Neuronal stem cell (in vitro differentiated cells): ENCODE measurements at regions not wholly inside any gene's neighbourhood (a gene's known extent, or its start where the extent isn't known, plus 50 kb on each side); places are given as distances from the start of the nearest gene placed in this dataset.

Source experiments
- DNase-seq: peaks from one replicate; pipeline ENCODE4 v3.0.0-alpha.2; 2013; ENCODE audit warnings: low spot score
- H2AFZ ChIP-seq: one replicate; pipeline ENCODE4 v1.6.1; 2013; ENCODE audit warnings: mild to moderate bottlenecking, low read length, inconsistent platforms
- H2AK5ac ChIP-seq: 2 replicates; pipeline ENCODE4 v1.6.1; 2013; ENCODE audit warnings: low read depth, mild to moderate bottlenecking, inconsistent platforms, low read length, moderate library complexity, mixed read lengths
- H2BK120ac ChIP-seq: 2 replicates; pipeline ENCODE4 v1.6.1; 2013; ENCODE audit warnings: low read depth, mild to moderate bottlenecking, inconsistent platforms, low read length, moderate library complexity, mixed read lengths
- H2BK12ac ChIP-seq: one replicate; pipeline ENCODE4 v1.6.1; 2013; ENCODE audit warnings: low read length, inconsistent platforms
- H2BK15ac ChIP-seq: 2 replicates; pipeline ENCODE4 v1.6.1; 2013; ENCODE audit warnings: mild to moderate bottlenecking, low read length, inconsistent platforms, mixed read lengths
- H2BK5ac ChIP-seq: one replicate; pipeline ENCODE4 v1.6.1; 2013; ENCODE audit warnings: inconsistent platforms, mild to moderate bottlenecking, low read length, moderate library complexity
- H3K14ac ChIP-seq: one replicate; pipeline ENCODE4 v1.6.1; 2013; ENCODE audit warnings: low read length, inconsistent platforms
- H3K18ac ChIP-seq: 2 replicates; pipeline ENCODE4 v1.6.1; 2013; ENCODE audit warnings: low read length, inconsistent platforms
- H3K23ac ChIP-seq: 2 replicates; pipeline ENCODE4 v1.6.1; 2013; ENCODE audit warnings: low read depth, mild to moderate bottlenecking, mixed read lengths, low read length, inconsistent platforms; ENCODE audit not compliant: poor library complexity
- H3K27ac ChIP-seq: replicated peaks from 3 replicates; pipeline ENCODE4 v1.5.1; 2013; ENCODE audit warnings: low read length, inconsistent platforms
- H3K27me3 ChIP-seq, 3 experiments: 2 replicates each; pipeline ENCODE4 v1.6.1; 2013; ENCODE audit warnings: low read length in 3 of 3, mild to moderate bottlenecking in 2 of 3, inconsistent platforms in 1 of 3, low read depth in 1 of 3, mixed read lengths in 1 of 3, moderate library complexity in 1 of 3; ENCODE audit not compliant: control insufficient read depth in 3 of 3, insufficient read depth in 3 of 3
- H3K36me3 ChIP-seq, 2 donors: replicated peaks in 1 of 2; 2 replicates each; pipeline ENCODE4 v1.6.1; 2013; ENCODE audit warnings: low read length in 2 of 2; ENCODE audit not compliant: control insufficient read depth in 2 of 2, insufficient read depth in 2 of 2
- H3K4ac ChIP-seq: 2 replicates; pipeline ENCODE4 v1.6.1; 2013; ENCODE audit warnings: inconsistent platforms, mild to moderate bottlenecking, low read length, moderate library complexity
- H3K4me1 ChIP-seq, 2 donors: 1 replicate in 1 of 2; 2 replicates in 1 of 2; pipeline ENCODE4 v1.6.1; 2013; ENCODE audit warnings: low read length in 2 of 2, low read depth in 1 of 2; ENCODE audit not compliant: control insufficient read depth in 2 of 2, insufficient read depth in 1 of 2
- H3K4me2 ChIP-seq: one replicate; pipeline ENCODE4 v1.6.1; 2013; ENCODE audit warnings: mild to moderate bottlenecking, low read length, inconsistent platforms; ENCODE audit not compliant: insufficient read depth, poor library complexity, severe bottlenecking
- H3K4me3 ChIP-seq, 2 donors: 2 replicates each; pipeline ENCODE4 v1.5.1; 2013; ENCODE audit warnings: low read length in 2 of 2, mild to moderate bottlenecking in 2 of 2, inconsistent platforms in 1 of 2, moderate library complexity in 1 of 2
- H3K79me1 ChIP-seq: one replicate; pipeline ENCODE4 v1.6.1; 2013; ENCODE audit warnings: low read depth, mild to moderate bottlenecking, inconsistent platforms, low read length, moderate library complexity
- H3K9ac ChIP-seq: one replicate; pipeline ENCODE4 v1.6.1; 2013; ENCODE audit warnings: mild to moderate bottlenecking, low read depth, low read length, inconsistent platforms; ENCODE audit not compliant: poor library complexity
- H3K9me3 ChIP-seq, 2 donors: replicated peaks in 1 of 2; 2 replicates each; pipeline versions ENCODE3 to v1.6.1; 2013; ENCODE audit warnings: low read length in 2 of 2, mild to moderate bottlenecking in 2 of 2, inconsistent platforms in 1 of 2, low read depth in 1 of 2, mixed read lengths in 1 of 2, moderate library complexity in 1 of 2; ENCODE audit not compliant: control insufficient read depth in 2 of 2, insufficient read depth in 1 of 2
- H4K8ac ChIP-seq: one replicate; pipeline ENCODE4 v1.6.1; 2013; ENCODE audit warnings: low read depth, mild to moderate bottlenecking, inconsistent platforms, low read length, moderate library complexity
- H4K91ac ChIP-seq: one replicate; pipeline ENCODE4 v1.6.1; 2013; ENCODE audit warnings: low read length, low read depth, mild to moderate bottlenecking, inconsistent platforms; ENCODE audit not compliant: poor library complexity
- WGBS, 2 donors: extraction: QIAGEN DNeasy Blood & Tissue Kit; methylation state at CpG; one replicate each; pipeline ENCODE4 v1.1.7; 2013; ENCODE audit warnings: missing lambda C conversion rate in 2 of 2, mixed read lengths in 1 of 2; ENCODE audit not compliant: insufficient read length in 2 of 2, insufficient replicate concordance in 1 of 2; ENCODE audit errors: extremely low coverage in 2 of 2; 5-methylcytosine and 5-hydroxymethylcytosine counted together

DNA sequence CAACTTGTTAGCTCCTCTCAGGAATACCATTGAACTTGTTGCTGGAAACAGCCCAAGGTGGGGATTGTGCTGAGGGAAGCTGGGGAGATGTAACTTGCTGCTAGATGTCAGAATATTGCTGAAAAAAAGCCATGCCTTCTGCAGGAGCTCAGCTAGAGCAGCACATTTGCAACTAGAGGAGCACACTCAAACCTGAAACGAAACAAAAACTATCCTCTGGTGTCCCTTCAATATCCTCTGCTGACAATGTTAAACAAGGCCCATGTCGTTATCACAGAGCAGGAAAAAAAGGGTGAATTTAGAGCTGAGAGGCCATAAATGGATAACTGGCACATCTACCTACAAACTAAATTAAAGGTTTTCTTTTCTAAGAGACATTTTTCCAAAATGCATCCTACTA lies 53.7 kb upstream of the MACC1 start:
- DNase-seq, result no peak
- H2BK12ac ChIP-seq, result no peak overlapping the region
- no peaks in the 10 kb centered on the region for H3K9me3 ChIP-seq
- no peak overlapping the region for H2BK120ac ChIP-seq
- H3K4ac ChIP-seq, result no peak overlapping the region
- no peak overlapping the region for H3K14ac ChIP-seq
- no peak overlapping the region for H3K4me2 ChIP-seq
- peaks cover 5% of the 10 kb centered on the region in 2 donors for H3K4me1 ChIP-seq
- H3K18ac ChIP-seq, result no peak overlapping the region
- no peaks in the 10 kb centered on the region for H3K36me3 ChIP-seq
- H2AFZ ChIP-seq, result no peak overlapping the region
- no peaks in the 10 kb centered on the region for H3K79me1 ChIP-seq
- H2AK5ac ChIP-seq, result no peak overlapping the region
- H3K27me3 ChIP-seq, result no peaks in the 10 kb centered on the region
- no CpG with 5 or more reads among the region's 2 CpGs for WGBS, 2 donors
- no peak overlapping the region for H3K9ac ChIP-seq
- no peak overlapping the region for H4K91ac ChIP-seq
- no peak overlapping the region for H3K23ac ChIP-seq
- no peak overlapping the region for H4K8ac ChIP-seq
- no peak overlapping the region for H2BK15ac ChIP-seq
- H3K27ac ChIP-seq, result no peak overlapping the region
- H3K4me3 ChIP-seq, result no peak overlapping the region
- no peak overlapping the region for H2BK5ac ChIP-seq

DNA sequence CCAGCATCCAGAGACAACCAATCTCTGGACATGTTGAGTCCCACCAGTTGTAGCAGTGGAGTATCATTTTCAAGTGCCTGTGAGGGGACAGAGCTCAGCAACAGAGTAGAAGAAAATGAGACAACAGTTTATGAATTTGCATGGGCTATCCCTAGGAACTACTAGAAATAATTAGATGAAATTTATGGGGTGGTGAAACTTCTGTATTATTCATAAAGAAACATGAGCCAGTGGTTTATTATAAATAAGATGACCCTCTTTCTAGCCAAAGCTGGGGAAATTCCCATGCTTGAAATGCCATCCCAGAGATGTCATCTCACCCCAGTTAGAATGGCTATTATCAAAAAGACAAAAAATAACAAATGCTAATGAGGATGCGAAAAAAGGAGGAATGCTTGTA lies 55.1 kb upstream of the ITGB8 start:
- H2BK5ac ChIP-seq, result no peak overlapping the region
- no peaks in the 10 kb centered on the region for H3K36me3 ChIP-seq
- H3K18ac ChIP-seq, result no peak overlapping the region
- no peak for DNase-seq
- no peak overlapping the region for H2BK120ac ChIP-seq
- no peak overlapping the region for H3K4me2 ChIP-seq
- no peak overlapping the region for H3K23ac ChIP-seq
- H3K9ac ChIP-seq, result no peak overlapping the region
- no peak overlapping the region for H3K4ac ChIP-seq
- no peak overlapping the region for H3K4me3 ChIP-seq
- H3K9me3 ChIP-seq, result no peaks in the 10 kb centered on the region
- no peak overlapping the region for H2BK12ac ChIP-seq
- no peak overlapping the region for H4K8ac ChIP-seq
- H3K27ac ChIP-seq, result no peak overlapping the region
- H2AK5ac ChIP-seq, result no peak overlapping the region
- H3K4me1 ChIP-seq, result peaks cover 0 to 1% of the 10 kb centered on the region in 2 donors
- H3K14ac ChIP-seq, result no peak overlapping the region
- no peaks in the 10 kb centered on the region for H3K27me3 ChIP-seq
- no CpG with 5 or more reads among the region's 1 CpG for WGBS, 2 donors
- no peak overlapping the region for H4K91ac ChIP-seq
- H3K79me1 ChIP-seq, result no peaks in the 10 kb centered on the region
- no peak overlapping the region for H2BK15ac ChIP-seq
- no peak overlapping the region for H2AFZ ChIP-seq

DNA sequence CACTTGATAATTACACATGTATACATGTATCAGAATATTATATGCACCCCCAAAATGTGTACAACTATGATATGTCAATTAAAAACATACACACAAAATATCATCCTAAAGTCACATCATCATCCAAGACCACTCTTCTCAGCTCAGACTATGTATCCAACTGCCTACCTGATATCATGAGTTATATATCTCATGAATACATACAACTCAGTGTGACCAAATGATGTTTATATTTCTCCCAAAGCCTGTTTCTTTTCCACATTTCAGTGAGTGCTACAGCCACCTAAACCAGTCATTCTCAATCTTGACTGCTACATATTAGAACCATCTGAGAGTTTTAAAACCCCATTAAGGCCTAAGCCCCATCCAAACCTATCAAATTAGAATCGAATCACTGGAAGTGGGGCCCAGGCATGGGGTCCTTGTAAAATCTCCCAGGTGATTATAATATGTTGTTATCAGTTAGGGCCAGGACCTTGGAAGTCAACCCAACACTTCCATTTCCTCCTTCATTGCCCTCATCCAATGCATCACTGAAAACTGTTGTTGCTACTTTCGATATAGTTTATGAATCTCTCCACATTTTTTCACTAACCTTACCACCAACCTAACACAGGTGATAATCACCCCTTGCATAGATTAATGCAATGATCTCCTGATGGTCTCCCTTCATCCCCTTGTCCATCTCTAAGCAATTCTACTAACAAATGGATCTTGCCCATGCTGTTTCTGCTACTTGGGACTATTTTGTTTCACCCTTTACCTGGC lies 53.8 kb upstream of the ITGB8 start:
- H3K79me1 ChIP-seq, result no peaks in the 10 kb centered on the region
- no peak overlapping the region for H3K4me2 ChIP-seq
- H2AFZ ChIP-seq, result no peak overlapping the region
- no peak overlapping the region for H2BK120ac ChIP-seq
- no peak overlapping the region for H3K18ac ChIP-seq
- no peak overlapping the region for H2BK5ac ChIP-seq
- no CpG with 5 or more reads among the region's 2 CpGs for WGBS, 2 donors
- no peak overlapping the region for H2BK12ac ChIP-seq
- H4K8ac ChIP-seq, result no peak overlapping the region
- H3K14ac ChIP-seq, result no peak overlapping the region
- no peak overlapping the region for H3K23ac ChIP-seq
- no peak for DNase-seq
- H3K36me3 ChIP-seq, result no peaks in the 10 kb centered on the region
- no peak overlapping the region for H4K91ac ChIP-seq
- H3K27ac ChIP-seq, result no peak overlapping the region
- H2AK5ac ChIP-seq, result no peak overlapping the region
- H3K9me3 ChIP-seq, result no peaks in the 10 kb centered on the region
- H2BK15ac ChIP-seq, result no peak overlapping the region
- no peak overlapping the region for H3K9ac ChIP-seq
- H3K4me3 ChIP-seq, result no peak overlapping the region
- no peaks in the 10 kb centered on the region for H3K4me1 ChIP-seq
- H3K27me3 ChIP-seq, result no peaks in the 10 kb centered on the region
- no peak overlapping the region for H3K4ac ChIP-seq

DNA sequence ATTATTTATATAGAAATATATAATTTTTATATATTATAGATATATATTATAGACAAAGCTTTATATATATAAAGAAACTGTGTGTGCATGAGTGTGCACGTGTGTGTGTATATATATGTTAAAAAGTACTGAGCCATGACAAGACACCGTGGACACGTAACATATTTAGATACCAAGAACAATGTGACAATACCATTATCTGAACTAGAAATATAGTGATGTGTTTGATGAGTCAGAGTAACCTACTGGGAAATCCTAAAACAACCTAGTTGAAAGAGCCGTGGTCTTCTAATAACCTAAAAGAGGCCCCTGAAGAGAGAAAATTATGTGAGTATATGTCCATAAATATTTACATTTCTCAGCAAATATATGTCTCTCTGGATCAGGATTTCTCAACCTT lies 50.7 kb upstream of the ITGB8 start:
- Histone ChIP-seq H3K18ac (no peak overlapping the region), H3K36me3 (no peaks in the 10 kb centered on the region), H3K4me1 (no peaks in the 10 kb centered on the region), H3K4me3 (no peak overlapping the region), H4K8ac (no peak overlapping the region), H2BK15ac (no peak overlapping the region), H3K4ac (no peak overlapping the region), H3K9me3 (no peaks in the 10 kb centered on the region), H2BK5ac (no peak overlapping the region), H3K23ac (no peak overlapping the region), H2BK120ac (no peak overlapping the region), H2BK12ac (no peak overlapping the region), H3K27me3 (no peaks in the 10 kb centered on the region), H3K27ac (no peak overlapping the region), H2AFZ (no peak overlapping the region), H3K4me2 (no peak overlapping the region), H3K9ac (no peak overlapping the region), H3K79me1 (no peaks in the 10 kb centered on the region), H3K14ac (no peak overlapping the region), H2AK5ac (no peak overlapping the region), H4K91ac (no peak overlapping the region)
- DNase-seq, result no peak
- no CpG with 5 or more reads among the region's 4 CpGs for WGBS, 2 donors
